ENCODE measurements at regions not wholly inside any gene's neighbourhood (a gene's known extent, or its start where the extent isn't known, plus 50 kb on each side); places are given as distances from the start of the nearest gene placed in this dataset.

DNA sequence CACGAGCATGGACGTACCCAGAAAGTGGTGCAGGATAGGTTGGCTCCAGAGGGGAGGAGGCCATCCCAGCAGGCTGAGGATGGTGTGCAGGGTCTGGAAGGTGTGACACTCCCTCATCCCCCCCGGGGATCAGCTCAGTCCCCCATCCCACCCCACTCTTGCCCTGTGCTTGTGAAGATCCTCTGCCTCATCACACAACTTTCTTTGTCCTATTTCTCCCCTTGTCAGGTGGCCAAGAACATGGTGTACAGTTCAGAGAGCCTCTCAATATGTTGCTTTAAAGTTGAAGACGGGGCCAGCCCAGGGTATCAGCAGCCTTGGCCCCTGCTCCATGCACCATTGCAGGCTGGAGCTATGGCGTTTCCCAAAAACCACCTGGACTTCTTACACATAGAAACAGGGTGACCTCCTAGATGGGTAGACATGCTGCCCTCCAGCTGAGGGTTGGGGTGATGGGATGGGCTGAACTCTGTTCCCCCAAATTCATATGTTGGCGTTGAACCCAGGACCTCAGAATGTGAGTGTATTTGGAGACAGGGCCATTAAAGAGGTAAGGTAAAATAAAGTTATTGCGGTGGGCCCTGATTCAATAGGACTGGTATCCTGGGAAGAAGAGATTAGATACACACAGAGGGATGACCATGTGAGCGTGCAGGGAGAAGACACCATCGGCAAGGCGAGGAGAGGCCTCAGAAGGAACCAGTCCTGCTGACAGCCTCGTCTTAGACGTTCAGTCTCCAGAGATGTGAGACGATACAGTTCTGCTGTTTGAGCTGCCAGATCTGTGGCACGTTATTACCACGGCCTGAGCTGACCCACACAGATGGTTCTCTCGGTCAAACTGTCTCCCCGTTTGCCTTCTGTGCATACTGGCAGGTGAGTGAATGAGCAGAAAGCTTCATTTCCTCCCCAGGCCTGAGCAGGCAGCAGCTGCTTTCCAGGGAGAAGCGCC, 272.5 kb downstream of the GADD45G start:
- Histone ChIP-seq H3K4me3 (no peak overlapping the region), H3K4me1 (ENCODE audit: low read depth) (peaks cover 34% of the 10 kb centered on the region), H3K36me3 (no peaks in the 10 kb centered on the region), H3K27ac (no peak overlapping the region), H3K27me3 (no peaks in the 10 kb centered on the region), H3K9me3 (ENCODE audit: low read depth) (no peaks in the 10 kb centered on the region)
- TF ChIP-seq, protein P1, sequence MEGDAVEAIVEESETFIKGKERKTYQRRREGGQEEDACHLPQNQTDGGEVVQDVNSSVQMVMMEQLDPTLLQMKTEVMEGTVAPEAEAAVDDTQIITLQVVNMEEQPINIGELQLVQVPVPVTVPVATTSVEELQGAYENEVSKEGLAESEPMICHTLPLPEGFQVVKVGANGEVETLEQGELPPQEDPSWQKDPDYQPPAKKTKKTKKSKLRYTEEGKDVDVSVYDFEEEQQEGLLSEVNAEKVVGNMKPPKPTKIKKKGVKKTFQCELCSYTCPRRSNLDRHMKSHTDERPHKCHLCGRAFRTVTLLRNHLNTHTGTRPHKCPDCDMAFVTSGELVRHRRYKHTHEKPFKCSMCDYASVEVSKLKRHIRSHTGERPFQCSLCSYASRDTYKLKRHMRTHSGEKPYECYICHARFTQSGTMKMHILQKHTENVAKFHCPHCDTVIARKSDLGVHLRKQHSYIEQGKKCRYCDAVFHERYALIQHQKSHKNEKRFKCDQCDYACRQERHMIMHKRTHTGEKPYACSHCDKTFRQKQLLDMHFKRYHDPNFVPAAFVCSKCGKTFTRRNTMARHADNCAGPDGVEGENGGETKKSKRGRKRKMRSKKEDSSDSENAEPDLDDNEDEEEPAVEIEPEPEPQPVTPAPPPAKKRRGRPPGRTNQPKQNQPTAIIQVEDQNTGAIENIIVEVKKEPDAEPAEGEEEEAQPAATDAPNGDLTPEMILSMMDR (IDR thresholded peaks at IDR 0.05; ENCODE audit: low read depth, low read length), result no peak
- DNase-seq (ENCODE audit: low read depth in 1 of 2, low spot score in 1 of 2), result no peak

DNA sequence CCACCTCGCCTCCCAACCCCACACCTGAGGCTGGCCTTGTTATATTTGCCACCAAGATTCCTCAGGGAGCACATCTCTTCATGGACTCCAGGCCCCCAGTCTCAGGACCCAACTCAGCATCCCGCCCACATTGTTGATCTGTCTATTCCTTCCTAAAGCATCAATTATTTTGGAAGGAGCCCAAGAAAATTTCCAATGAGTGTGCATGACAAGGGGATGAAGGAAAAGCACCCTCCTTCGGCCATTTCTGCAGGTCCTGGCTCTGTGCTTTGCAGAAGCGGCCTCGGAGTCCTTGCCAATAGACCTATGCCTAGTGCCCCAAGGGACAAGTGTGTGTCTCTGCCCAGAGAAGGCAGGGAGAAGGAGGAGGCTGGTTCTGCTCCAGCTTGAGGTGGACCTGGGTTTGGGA, 273.2 kb downstream of the GADD45G start:
- TF ChIP-seq, protein P1 (IDR thresholded peaks at IDR 0.05; ENCODE audit: low read depth, low read length), result no peak
- Histone ChIP-seq H3K27ac (no peak overlapping the region), H3K4me3 (no peak overlapping the region), H3K9me3 (ENCODE audit: low read depth) (no peaks in the 10 kb centered on the region), H3K36me3 (no peaks in the 10 kb centered on the region), H3K27me3 (no peaks in the 10 kb centered on the region), H3K4me1 (ENCODE audit: low read depth) (peaks cover 28% of the 10 kb centered on the region)
- DNase-seq (ENCODE audit: low read depth in 1 of 2, low spot score in 1 of 2), result no peak

DNA sequence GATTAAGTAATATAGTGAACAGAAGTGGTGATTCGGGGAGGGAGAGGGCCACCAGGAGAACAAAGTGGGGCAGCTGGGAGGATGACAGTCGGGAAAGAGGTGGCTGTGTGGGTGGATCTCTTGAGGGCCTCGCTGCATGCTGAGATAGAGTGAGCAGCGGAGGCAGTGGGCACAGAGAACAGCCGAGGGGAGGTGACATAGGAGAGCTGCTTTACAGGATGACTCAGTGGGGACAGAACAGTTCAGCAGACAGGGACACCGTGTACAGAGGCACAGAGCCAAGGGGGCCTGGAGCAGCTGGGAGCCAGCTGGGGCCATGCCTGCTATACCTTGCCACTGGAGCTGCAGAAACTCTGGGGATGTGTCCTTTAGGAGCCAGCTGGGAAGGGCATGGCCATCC, 273.9 kb downstream of the GADD45G start:
- DNase-seq (ENCODE audit: low read depth in 1 of 2, low spot score in 1 of 2), result no peak
- Histone ChIP-seq H3K4me3 (no peak overlapping the region), H3K27me3 (no peaks in the 10 kb centered on the region), H3K36me3 (no peaks in the 10 kb centered on the region), H3K9me3 (ENCODE audit: low read depth) (no peaks in the 10 kb centered on the region), H3K4me1 (ENCODE audit: low read depth) (peaks cover 21% of the 10 kb centered on the region), H3K27ac (no peak overlapping the region)
- TF ChIP-seq, protein P1 (IDR thresholded peaks at IDR 0.05; ENCODE audit: low read depth, low read length), result no peak

DNA sequence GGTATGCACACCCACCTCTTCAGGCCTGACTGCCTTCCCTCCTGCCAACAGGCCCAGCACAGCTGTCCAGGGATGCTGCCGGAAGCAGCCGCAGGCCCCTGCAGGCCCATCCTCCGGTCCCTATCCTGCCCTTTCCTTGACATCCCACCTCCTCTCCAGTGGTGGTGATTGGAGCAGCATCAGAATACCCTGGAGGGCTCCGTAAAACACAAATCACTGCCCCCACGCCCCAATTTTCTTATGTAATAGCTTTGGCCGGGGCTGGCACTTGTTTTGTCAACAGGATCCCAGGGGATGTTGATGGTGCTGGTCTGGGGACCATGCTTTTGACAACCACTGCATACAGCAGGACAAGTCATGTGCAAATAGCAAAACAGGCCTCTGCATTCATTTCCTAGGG, 274.5 kb downstream of the GADD45G start:
- Histone ChIP-seq H3K36me3 (no peaks in the 10 kb centered on the region), H3K4me1 (ENCODE audit: low read depth) (peaks cover 15% of the 10 kb centered on the region), H3K27ac (no peak overlapping the region), H3K4me3 (no peak overlapping the region), H3K9me3 (ENCODE audit: low read depth) (no peaks in the 10 kb centered on the region), H3K27me3 (no peaks in the 10 kb centered on the region)
- DNase-seq (ENCODE audit: low read depth in 1 of 2, low spot score in 1 of 2), result no peak
- TF ChIP-seq, protein P1 (IDR thresholded peaks at IDR 0.05; ENCODE audit: low read depth, low read length), result no peak

DNA sequence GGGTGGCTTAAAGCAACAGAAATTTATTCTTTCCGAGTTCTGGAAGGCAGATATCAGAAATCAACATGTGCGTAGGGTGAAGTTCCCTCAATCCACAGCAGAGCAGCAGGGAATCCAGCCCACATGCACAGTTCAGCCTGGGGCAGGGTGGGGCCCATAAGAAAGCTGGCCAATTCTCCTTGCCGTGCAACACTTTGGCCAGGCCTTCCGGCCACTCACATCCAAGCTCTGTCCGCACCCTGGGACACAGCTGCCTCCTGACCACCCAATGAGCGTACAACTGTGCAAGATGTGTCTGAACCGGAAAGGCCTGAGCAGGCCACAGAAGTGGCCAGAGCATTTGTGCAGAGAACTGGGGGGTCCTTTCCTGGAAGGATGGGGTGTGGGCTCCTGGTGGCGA, 274.9 kb downstream of the GADD45G start:
- no peaks in the 10 kb centered on the region for H3K9me3 ChIP-seq (ENCODE audit: low read depth)
- H3K36me3 ChIP-seq, result no peaks in the 10 kb centered on the region
- H3K27me3 ChIP-seq, result no peaks in the 10 kb centered on the region
- peaks cover 11% of the 10 kb centered on the region for H3K4me1 ChIP-seq (ENCODE audit: low read depth)
- H3K27ac ChIP-seq, result no peak overlapping the region
- DNase-seq (ENCODE audit: low read depth in 1 of 2, low spot score in 1 of 2), result no peak
- H3K4me3 ChIP-seq, result no peak overlapping the region
- TF ChIP-seq, protein P1 (IDR thresholded peaks at IDR 0.05; ENCODE audit: low read depth, low read length), result no peak

Measured in cardiac muscle cell (in vitro differentiated cells and primary cell).